ENCODE measurements at regions not wholly inside any gene's neighbourhood (a gene's known extent, or its start where the extent isn't known, plus 50 kb on each side); places are given as distances from the start of the nearest gene placed in this dataset.
"Not testable (repeated sequence)": the region's sequence is repeated elsewhere in the genome, so short reads cannot be mapped to it uniquely, and the experiment has no call there.

GRCh38 chr7:94311515-94311914 is 83.2 kb upstream of the COL1A2 start:
- DNase-seq (no peak), ATAC-seq (no peak)
- no peak overlapping the region for H3K4me3 Mint-ChIP-seq
- no peaks in the 10 kb centered on the region for H3K27me3 ChIP-seq (ENCODE audit: control insufficient read depth, insufficient read depth, low read length)
- no peaks in the 10 kb centered on the region for H3K9me3 ChIP-seq (ENCODE audit: control insufficient read depth, insufficient read depth, low read length)
- H3K4me3 ChIP-seq (ENCODE audit: low read length): no peak overlapping the region
- WGBS (ENCODE audit: insufficient coverage): 87% methylated on average over 6 of the region's 6 CpGs
- no peaks in the 10 kb centered on the region for H3K4me1 ChIP-seq (ENCODE audit: control insufficient read depth, insufficient read depth, low read length)
- H3K4me1 Mint-ChIP-seq: no peaks in the 10 kb centered on the region
- H3K27ac ChIP-seq (ENCODE audit: low read length): no peak overlapping the region
- no peak overlapping the region for H3K27ac Mint-ChIP-seq
- no peaks in the 10 kb centered on the region for H3K36me3 ChIP-seq (ENCODE audit: control insufficient read depth, insufficient read depth, low read length)
- H3K36me3 Mint-ChIP-seq: no peaks in the 10 kb centered on the region
- peaks cover 0 to 5% of the 10 kb centered on the region in 2 donors for H3K27me3 Mint-ChIP-seq (ENCODE audit: low read depth in 2 of 2)
- intact Hi-C loops (cut with micrococcal nuclease): no loop called here
- peaks cover 8 to 14% of the 10 kb centered on the region in 2 donors for H3K9me3 Mint-ChIP-seq
- no peak for TF ChIP-seq CTCF (IDR thresholded peaks at IDR 0.05)

- DNase-seq (no peak), ATAC-seq (no peak)
- Histone ChIP-seq H3K36me3 (ENCODE audit: control insufficient read depth, insufficient read depth, low read length) (no peaks in the 10 kb centered on the region), H3K27me3 (ENCODE audit: control insufficient read depth, insufficient read depth, low read length) (no peaks in the 10 kb centered on the region), H3K27ac (ENCODE audit: low read length) (no peak overlapping the region), H3K4me1 (ENCODE audit: control insufficient read depth, insufficient read depth, low read length) (no peaks in the 10 kb centered on the region), H3K4me3 (ENCODE audit: low read length) (no peak overlapping the region), H3K9me3 (ENCODE audit: control insufficient read depth, insufficient read depth, low read length) (no peaks in the 10 kb centered on the region)
- Mint-ChIP-seq H3K27me3 (ENCODE audit: low read depth in 2 of 2) (no peaks in the 10 kb centered on the region), H3K4me1 (no peaks in the 10 kb centered on the region), H3K36me3 (no peaks in the 10 kb centered on the region), H3K4me3 (no peak overlapping the region), H3K27ac (no peak overlapping the region), H3K9me3 (peaks cover 2 to 7% of the 10 kb centered on the region in 2 donors)
- no peak for TF ChIP-seq CTCF (IDR thresholded peaks at IDR 0.05)
- intact Hi-C loops (cut with micrococcal nuclease): no loop called here
- WGBS (ENCODE audit: insufficient coverage): 90% methylated on average over 2 of the region's 2 CpGs
Observed at GRCh38 chr7:94313926-94314325, 80.8 kb upstream of the COL1A2 start.

GRCh38 chr7:94314413-94315410 is 80.0 kb upstream of the COL1A2 start:
- Mint-ChIP-seq H3K36me3 (no peaks in the 10 kb centered on the region), H3K4me3 (no peak overlapping the region), H3K27ac (no peak overlapping the region), H3K9me3 (peaks cover 0 to 7% of the 10 kb centered on the region in 2 donors), H3K4me1 (no peaks in the 10 kb centered on the region), H3K27me3 (ENCODE audit: low read depth in 2 of 2) (no peaks in the 10 kb centered on the region)
- intact Hi-C loops (cut with micrococcal nuclease): no loop called here
- Histone ChIP-seq H3K27me3 (ENCODE audit: control insufficient read depth, insufficient read depth, low read length) (no peaks in the 10 kb centered on the region), H3K27ac (ENCODE audit: low read length) (no peak overlapping the region), H3K4me1 (ENCODE audit: control insufficient read depth, insufficient read depth, low read length) (no peaks in the 10 kb centered on the region), H3K4me3 (ENCODE audit: low read length) (no peak overlapping the region), H3K9me3 (ENCODE audit: control insufficient read depth, insufficient read depth, low read length) (peaks cover 2% of the 10 kb centered on the region), H3K36me3 (ENCODE audit: control insufficient read depth, insufficient read depth, low read length) (no peaks in the 10 kb centered on the region)
- DNase-seq (no peak), ATAC-seq (no peak)
- 70% methylated on average over 2 of the region's 5 CpGs for WGBS (ENCODE audit: insufficient coverage)
- TF ChIP-seq CTCF (IDR thresholded peaks at IDR 0.05): no peak

GRCh38 chr7:94321138-94321537 is 73.6 kb upstream of the COL1A2 start:
- H3K27ac Mint-ChIP-seq; H3K36me3 Mint-ChIP-seq; DNase-seq; H3K36me3 ChIP-seq (ENCODE audit: control insufficient read depth, insufficient read depth, low read length); H3K27me3 ChIP-seq (ENCODE audit: control insufficient read depth, insufficient read depth, low read length); H3K4me1 ChIP-seq (ENCODE audit: control insufficient read depth, insufficient read depth, low read length); H3K27me3 Mint-ChIP-seq (ENCODE audit: low read depth in 2 of 2); ATAC-seq; H3K27ac ChIP-seq (ENCODE audit: low read length); H3K9me3 ChIP-seq (ENCODE audit: control insufficient read depth, insufficient read depth, low read length); intact Hi-C loops (cut with micrococcal nuclease); H3K9me3 Mint-ChIP-seq; H3K4me3 Mint-ChIP-seq; H3K4me1 Mint-ChIP-seq; H3K4me3 ChIP-seq (ENCODE audit: low read length): not testable (repeated sequence)
- WGBS (ENCODE audit: insufficient coverage): no CpG with 5 or more reads among the region's 1 CpG

Data from natural killer cell (primary cell).